Bronchial epithelial cell (primary cell): ENCODE measurements at regions not wholly inside any gene's neighbourhood (a gene's known extent, or its start where the extent isn't known, plus 50 kb on each side); places are given as distances from the start of the nearest gene placed in this dataset.

ENCODE experiments used
- DNase-seq: peaks from one replicate; pipeline ENCODE4 v3.0.0-alpha.2; 2010; ENCODE audit warnings: low read depth
- FAIRE-seq: peaks from 2 replicates; lab custom pipeline; 2011; peaks lifted over from hg19 to GRCh38; lab: Jason Lieb, UNC
- H3K27me3 ChIP-seq: 2 replicates; pipeline ENCODE4 v1.5.1; 2011; ENCODE audit warnings: low read length; ENCODE audit not compliant: control insufficient read depth, insufficient read depth
- H3K36me3 ChIP-seq: 2 replicates; pipeline ENCODE4 v1.5.1; 2011; ENCODE audit warnings: low read length; ENCODE audit not compliant: control insufficient read depth, insufficient read depth
- H3K4me3 ChIP-seq: 2 replicates; pipeline ENCODE4 v1.5.1; 2011; ENCODE audit warnings: mild to moderate bottlenecking, low read depth, low read length, control low read depth
- CTCF ChIP-seq: IDR thresholded peaks from 2 replicates; pipeline ENCODE4 v1.5.1; 2011; ENCODE audit warnings: mild to moderate bottlenecking, moderate library complexity, low read length, control low read depth, inconsistent platforms; ENCODE audit not compliant: insufficient read depth, severe bottlenecking

GRCh38 chr11:92681586-92681985 is 287.9 kb upstream of the MTNR1B start:
- Histone ChIP-seq H3K4me3 (no peak overlapping the region), H3K36me3 (no peaks in the 10 kb centered on the region), H3K27me3 (no peaks in the 10 kb centered on the region)
- FAIRE-seq, result no peak
- DNase-seq, result no peak
- TF ChIP-seq CTCF, result no peak

DNA sequence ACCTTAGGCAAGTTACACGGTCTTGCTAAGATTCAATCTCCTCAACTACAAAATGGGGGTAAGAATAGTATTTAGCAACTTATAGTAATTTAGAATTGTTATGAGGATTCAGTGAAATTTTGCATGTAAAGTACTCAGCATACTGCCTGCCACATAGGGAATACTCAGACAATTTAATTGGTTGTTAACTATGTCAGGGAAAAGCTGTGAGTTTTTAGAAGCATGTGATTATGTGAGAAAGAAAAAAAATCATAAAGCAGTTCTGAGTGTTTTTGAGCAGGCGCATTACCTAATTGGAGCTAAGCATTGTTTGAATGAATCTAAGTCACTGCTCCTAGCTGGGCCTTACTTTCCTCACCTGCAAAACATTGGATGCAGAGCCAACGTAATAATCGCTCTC is 287.3 kb upstream of the MTNR1B start:
- no peak for TF ChIP-seq CTCF
- no peak for DNase-seq
- Histone ChIP-seq H3K27me3 (no peaks in the 10 kb centered on the region), H3K4me3 (no peak overlapping the region), H3K36me3 (no peaks in the 10 kb centered on the region)
- no peak for FAIRE-seq

GRCh38 chr11:92682952-92683351 is 286.5 kb upstream of the MTNR1B start:
- no peak for DNase-seq
- Histone ChIP-seq H3K4me3 (no peak overlapping the region), H3K27me3 (no peaks in the 10 kb centered on the region), H3K36me3 (no peaks in the 10 kb centered on the region)
- FAIRE-seq, result no peak
- no peak for TF ChIP-seq CTCF

- Histone ChIP-seq H3K36me3 (no peaks in the 10 kb centered on the region), H3K27me3 (no peaks in the 10 kb centered on the region), H3K4me3 (no peak overlapping the region)
- no peak for TF ChIP-seq CTCF
- no peak for FAIRE-seq
- DNase-seq, result no peak
These were observed 284.4 kb upstream of the MTNR1B start for GRCh38 chr11:92685049-92685448.

GRCh38 chr11:92687724-92688123 is 281.7 kb upstream of the MTNR1B start:
- no peaks in the 10 kb centered on the region for H3K36me3 ChIP-seq
- FAIRE-seq (no peak), DNase-seq (no peak)
- H3K27me3 ChIP-seq, result no peaks in the 10 kb centered on the region
- H3K4me3 ChIP-seq, result no peak overlapping the region
- no peak for TF ChIP-seq CTCF

GRCh38 chr11:92688416-92688815 is 281.0 kb upstream of the MTNR1B start:
- no peak for DNase-seq
- no peak for FAIRE-seq
- no peak for TF ChIP-seq CTCF
- Histone ChIP-seq H3K36me3 (no peaks in the 10 kb centered on the region), H3K27me3 (no peaks in the 10 kb centered on the region), H3K4me3 (no peak overlapping the region)
